ENCODE measurements at regions not wholly inside any gene's neighbourhood (a gene's known extent, or its start where the extent isn't known, plus 50 kb on each side); places are given as distances from the start of the nearest gene placed in this dataset.

GRCh38 chr12:67046062-67046461 lies 223.1 kb upstream of the CAND1 start:
- ChIA-PET POLR2A (no interaction called here), CTCF (ENCODE audit: low intra/inter-chr PET ratio) (no interaction called here)
- Histone ChIP-seq H3K9me1 (ENCODE audit: control insufficient read depth, insufficient read depth, low read length) (no peaks in the 10 kb centered on the region), H3K27me3 (ENCODE audit: control insufficient read depth in 2 of 2, insufficient read depth in 2 of 2, low read length in 2 of 2) (no peaks in the 10 kb centered on the region), H3K4me2 (ENCODE audit: insufficient read depth, low read length) (no peak overlapping the region), H4K20me1 (replicated peaks; ENCODE audit: control insufficient read depth, insufficient read depth, low read length) (no peaks in the 10 kb centered on the region), H3K4me3 (no peak overlapping the region), H3K9me3 (replicated peaks; ENCODE audit: control insufficient read depth, insufficient read depth, low read depth, low read length) (no peaks in the 10 kb centered on the region), H3K9ac (ENCODE audit: insufficient read depth in 1 of 2, low read depth in 2 of 2, low read length in 2 of 2) (no peak overlapping the region), H3K79me2 (ENCODE audit: control insufficient read depth, insufficient read depth, low read length) (no peaks in the 10 kb centered on the region), H3K4me1 (replicated peaks in 1 of 2; ENCODE audit: control insufficient read depth in 2 of 2, insufficient read depth in 2 of 2, low read length in 2 of 2) (no peaks in the 10 kb centered on the region; a peak in 1 of 5 replicates), H3K27ac (ENCODE audit: extremely low read depth, low read depth, low read length) (no peak overlapping the region), H3K36me3 (ENCODE audit: control insufficient read depth, insufficient read depth, low read length) (no peaks in the 10 kb centered on the region), H2AFZ (ENCODE audit: low read depth, low read length) (no peak overlapping the region)
- BruUV-seq (replicated peaks): no TSS peak
- intact Hi-C loops (cut with micrococcal nuclease) (no loop called here), in situ Hi-C loops (cut with MboI) (no loop called here)
- 0% methylated on average over 4 of the region's 4 CpGs for WGBS (ENCODE audit: insufficient coverage, low coverage, missing lambda C conversion rate)
- ATAC-seq (no peak), FAIRE-seq (no peak), DNase-seq (ENCODE audit: extremely low read depth in 1 of 4, low spot score in 3 of 4) (no peak)
- TF ChIP-seq IRF9 (tag; IDR thresholded peaks at IDR 0.05): no peak
- TF ChIP-seq RNF2 (IDR thresholded peaks at IDR 0.05): no peak
- TF ChIP-seq FOXA3 (CRISPR knock-in tag; conservative IDR thresholded peaks at IDR 0.05 in 1 of 2, IDR thresholded peaks at IDR 0.05 in 1 of 2): no peak
- TF ChIP-seq POLR3A (IDR thresholded peaks at IDR 0.05; ENCODE audit: borderline replicate concordance, extremely low read depth, insufficient read depth, insufficient read length): no peak
- no peak for TF ChIP-seq ZNF212 (CRISPR knock-in tag; IDR thresholded peaks at IDR 0.05)
- TF ChIP-seq MBD1 (CRISPR knock-in tag; IDR thresholded peaks at IDR 0.05): no peak
- TF ChIP-seq E2F8 (IDR thresholded peaks at IDR 0.05; ENCODE audit: low read depth, partially characterized antibody): no peak
- no peak for TF ChIP-seq ZZZ3 (IDR thresholded peaks at IDR 0.05)
- no peak for TF ChIP-seq PCBP2 (IDR thresholded peaks at IDR 0.05; ENCODE audit: low read depth, low read length, poor library complexity, severe bottlenecking)
- TF ChIP-seq L3MBTL2 (IDR thresholded peaks at IDR 0.05): no peak
- no peak for TF ChIP-seq KDM5B (IDR thresholded peaks at IDR 0.05; ENCODE audit: insufficient replicate concordance, low read depth, low read length)
- no peak for TF ChIP-seq ID3 (CRISPR knock-in tag; IDR thresholded peaks at IDR 0.05)
- no peak for TF ChIP-seq ID3 (tag; IDR thresholded peaks at IDR 0.05)
- no peak for TF ChIP-seq ZNF644 (tag; IDR thresholded peaks at IDR 0.05; ENCODE audit: low read depth)
- no peak for TF ChIP-seq JUNB (CRISPR knock-in tag; conservative IDR thresholded peaks at IDR 0.05)
- TF ChIP-seq MBD2 (IDR thresholded peaks at IDR 0.05; ENCODE audit: borderline replicate concordance, low read depth): no peak
- TF ChIP-seq ZBTB43 (CRISPR knock-in tag; IDR thresholded peaks at IDR 0.05): no peak

Measured in K562 (cell line).